ENCODE measurements at regions not wholly inside any gene's neighbourhood (a gene's known extent, or its start where the extent isn't known, plus 50 kb on each side); places are given as distances from the start of the nearest gene placed in this dataset.
A peak's percentile ranks its signal among the peaks of the same experiment; 100 is the strongest.

- DNase-seq: no peak
Observed at GRCh38 chr9:89922099-89922498, 317.3 kb downstream of the GADD45G start.

- no peak for DNase-seq
Observed at GRCh38 chr9:89923174-89923573, 318.4 kb downstream of the GADD45G start.

GRCh38 chr9:89923961-89924504 lies 319.2 kb downstream of the GADD45G start:
- peak; percentile 82 for DNase-seq

- DNase-seq: no peak
Observed at GRCh38 chr9:89924611-89925010, 319.8 kb downstream of the GADD45G start.

GRCh38 chr9:89926167-89926566 lies 321.4 kb downstream of the GADD45G start:
- DNase-seq: no peak

- no peak for DNase-seq
Observed at GRCh38 chr9:89926691-89927220, 321.9 kb downstream of the GADD45G start.

- no peak for DNase-seq
Observed at GRCh38 chr9:89928106-89928505, 323.3 kb downstream of the GADD45G start.

GRCh38 chr9:89928521-89929275 lies 323.9 kb downstream of the GADD45G start:
- no peak for DNase-seq

GRCh38 chr9:89929315-89929672 lies 324.5 kb downstream of the GADD45G start:
- no peak for DNase-seq

- no peak for DNase-seq
Observed at GRCh38 chr9:89929673-89930480, 325.1 kb downstream of the GADD45G start.

GRCh38 chr9:89933578-89933977 lies 328.8 kb downstream of the GADD45G start:
- DNase-seq: no peak

GRCh38 chr9:89935115-89935514 lies 330.3 kb downstream of the GADD45G start:
- no peak for DNase-seq

- no peak for DNase-seq
Observed at GRCh38 chr9:89935801-89936200, 331.0 kb downstream of the GADD45G start.

- no peak for DNase-seq
Observed at GRCh38 chr9:89937051-89937450, 332.2 kb downstream of the GADD45G start.

GRCh38 chr9:89939181-89939580 lies 334.4 kb downstream of the GADD45G start:
- DNase-seq: no peak

- no peak for DNase-seq
Observed at GRCh38 chr9:89939626-89940292, 334.9 kb downstream of the GADD45G start.

- no peak for DNase-seq
Observed at GRCh38 chr9:89940625-89941024, 335.8 kb downstream of the GADD45G start.

GRCh38 chr9:89941875-89942274 lies 337.1 kb downstream of the GADD45G start:
- DNase-seq: no peak

- DNase-seq: no peak
Observed at GRCh38 chr9:89942643-89943042, 337.8 kb downstream of the GADD45G start.

GRCh38 chr9:89943309-89943708 lies 338.5 kb downstream of the GADD45G start:
- DNase-seq: no peak

GRCh38 chr9:89943728-89944127 lies 338.9 kb downstream of the GADD45G start:
- DNase-seq: no peak

GRCh38 chr9:89945133-89945532 lies 340.3 kb downstream of the GADD45G start:
- DNase-seq: no peak

GRCh38 chr9:89946741-89947140 lies 341.9 kb downstream of the GADD45G start:
- DNase-seq: no peak
